ENCODE measurements at regions not wholly inside any gene's neighbourhood (a gene's known extent, or its start where the extent isn't known, plus 50 kb on each side); places are given as distances from the start of the nearest gene placed in this dataset.

DNA sequence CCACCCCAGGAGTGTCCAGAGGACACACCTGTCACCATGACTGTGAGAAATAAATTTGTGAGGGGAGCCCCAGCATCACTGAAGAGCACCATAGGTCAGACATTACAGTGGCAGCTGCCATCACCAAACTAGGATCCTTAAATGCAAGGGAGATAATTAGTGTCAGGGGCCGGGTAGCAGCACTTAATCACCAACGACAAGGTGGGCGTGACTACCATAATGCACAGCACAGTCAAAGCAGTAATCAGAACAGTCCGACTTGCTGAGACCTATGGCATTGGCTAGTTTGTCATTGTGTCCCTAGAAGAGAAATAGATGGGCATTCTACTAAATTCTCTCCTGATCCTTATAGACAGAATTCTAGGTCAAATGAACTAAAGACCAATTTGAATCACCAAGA is 856.7 kb upstream of the GOT2 start:
- in situ Hi-C loops (cut with MboI): no loop called here
- no peak overlapping the region for H3K4me3 ChIP-seq

GRCh38 chr16:59586331-59586730 is 852.2 kb upstream of the GOT2 start:
- Histone ChIP-seq H3K9me3 (replicated peaks; ENCODE audit: control insufficient read depth, insufficient read depth, low read depth, low read length) (no peaks in the 10 kb centered on the region), H2AFZ (ENCODE audit: low read depth, low read length) (no peak overlapping the region), H3K27me3 (ENCODE audit: control insufficient read depth in 2 of 2, insufficient read depth in 2 of 2, low read length in 2 of 2) (no peaks in the 10 kb centered on the region), H3K36me3 (ENCODE audit: control insufficient read depth, insufficient read depth, low read length) (no peaks in the 10 kb centered on the region), H3K9me1 (ENCODE audit: control insufficient read depth, insufficient read depth, low read length) (no peaks in the 10 kb centered on the region), H3K4me3 (no peak overlapping the region), H3K79me2 (ENCODE audit: control insufficient read depth, insufficient read depth, low read length) (no peaks in the 10 kb centered on the region), H3K9ac (ENCODE audit: insufficient read depth in 1 of 2, low read depth in 2 of 2, low read length in 2 of 2) (no peak overlapping the region), H3K4me1 (replicated peaks in 1 of 2; ENCODE audit: control insufficient read depth in 2 of 2, insufficient read depth in 2 of 2, low read length in 2 of 2) (no peaks in the 10 kb centered on the region), H4K20me1 (replicated peaks; ENCODE audit: control insufficient read depth, insufficient read depth, low read length) (no peaks in the 10 kb centered on the region), H3K4me2 (ENCODE audit: insufficient read depth, low read length) (no peak overlapping the region), H3K27ac (ENCODE audit: extremely low read depth, low read depth, low read length) (no peak overlapping the region)
- ATAC-seq (no peak), DNase-seq (ENCODE audit: extremely low read depth in 1 of 4, low spot score in 3 of 4) (no peak), FAIRE-seq (no peak)
- in situ Hi-C loops (cut with MboI) (no loop called here), intact Hi-C loops (cut with micrococcal nuclease) (no loop called here)
- POLR2A ChIA-PET: no interaction called here
- CTCF ChIA-PET (ENCODE audit: low intra/inter-chr PET ratio): no interaction called here
- TF ChIP-seq ESRRA (IDR thresholded peaks at IDR 0.05; ENCODE audit: borderline replicate concordance, low read depth): no peak
- no peak for TF ChIP-seq SMARCA5 (IDR thresholded peaks at IDR 0.05)
- TF ChIP-seq ZSCAN32 (CRISPR knock-in tag; IDR thresholded peaks at IDR 0.05): no peak
- TF ChIP-seq, protein P1, sequence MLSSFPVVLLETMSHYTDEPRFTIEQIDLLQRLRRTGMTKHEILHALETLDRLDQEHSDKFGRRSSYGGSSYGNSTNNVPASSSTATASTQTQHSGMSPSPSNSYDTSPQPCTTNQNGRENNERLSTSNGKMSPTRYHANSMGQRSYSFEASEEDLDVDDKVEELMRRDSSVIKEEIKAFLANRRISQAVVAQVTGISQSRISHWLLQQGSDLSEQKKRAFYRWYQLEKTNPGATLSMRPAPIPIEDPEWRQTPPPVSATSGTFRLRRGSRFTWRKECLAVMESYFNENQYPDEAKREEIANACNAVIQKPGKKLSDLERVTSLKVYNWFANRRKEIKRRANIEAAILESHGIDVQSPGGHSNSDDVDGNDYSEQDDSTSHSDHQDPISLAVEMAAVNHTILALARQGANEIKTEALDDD (IDR thresholded peaks at IDR 0.05): no peak
- TF ChIP-seq, protein P2, sequence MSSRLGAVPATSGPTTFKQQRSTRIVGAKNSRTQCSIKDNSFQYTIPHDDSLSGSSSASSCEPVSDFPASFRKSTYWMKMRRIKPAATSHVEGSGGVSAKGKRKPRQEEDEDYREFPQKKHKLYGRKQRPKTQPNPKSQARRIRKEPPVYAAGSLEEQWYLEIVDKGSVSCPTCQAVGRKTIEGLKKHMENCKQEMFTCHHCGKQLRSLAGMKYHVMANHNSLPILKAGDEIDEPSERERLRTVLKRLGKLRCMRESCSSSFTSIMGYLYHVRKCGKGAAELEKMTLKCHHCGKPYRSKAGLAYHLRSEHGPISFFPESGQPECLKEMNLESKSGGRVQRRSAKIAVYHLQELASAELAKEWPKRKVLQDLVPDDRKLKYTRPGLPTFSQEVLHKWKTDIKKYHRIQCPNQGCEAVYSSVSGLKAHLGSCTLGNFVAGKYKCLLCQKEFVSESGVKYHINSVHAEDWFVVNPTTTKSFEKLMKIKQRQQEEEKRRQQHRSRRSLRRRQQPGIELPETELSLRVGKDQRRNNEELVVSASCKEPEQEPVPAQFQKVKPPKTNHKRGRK (tag; IDR thresholded peaks at IDR 0.05): no peak
- WGBS (ENCODE audit: insufficient coverage, low coverage, missing lambda C conversion rate): 0% methylated on average over 1 of the region's 1 CpG
- no TSS peak for BruUV-seq (replicated peaks)

More for the DNA sequence above, 856.7 kb upstream of the GOT2 start:
- CTCF ChIA-PET (ENCODE audit: low intra/inter-chr PET ratio): no interaction called here
- ATAC-seq (no peak), DNase-seq (ENCODE audit: extremely low read depth in 1 of 4, low spot score in 3 of 4) (no peak), FAIRE-seq (no peak)
- intact Hi-C loops (cut with micrococcal nuclease): no loop called here
- H3K9me1 ChIP-seq (ENCODE audit: control insufficient read depth, insufficient read depth, low read length): no peaks in the 10 kb centered on the region
- no peaks in the 10 kb centered on the region for H3K79me2 ChIP-seq (ENCODE audit: control insufficient read depth, insufficient read depth, low read length)
- BruUV-seq (replicated peaks): no TSS peak
- H3K27ac ChIP-seq (ENCODE audit: extremely low read depth, low read depth, low read length): no peak overlapping the region
- POLR2A ChIA-PET: no interaction called here
- no peaks in the 10 kb centered on the region for H3K4me1 ChIP-seq (replicated peaks in 1 of 2; ENCODE audit: control insufficient read depth in 2 of 2, insufficient read depth in 2 of 2, low read length in 2 of 2)
- no peak overlapping the region for H3K4me2 ChIP-seq (ENCODE audit: insufficient read depth, low read length)
- no peak overlapping the region for H2AFZ ChIP-seq (ENCODE audit: low read depth, low read length)
- 0% methylated on average over 4 of the region's 4 CpGs for WGBS (ENCODE audit: insufficient coverage, low coverage, missing lambda C conversion rate)
- H3K9me3 ChIP-seq (replicated peaks; ENCODE audit: control insufficient read depth, insufficient read depth, low read depth, low read length): no peaks in the 10 kb centered on the region
- no peaks in the 10 kb centered on the region for H3K27me3 ChIP-seq (ENCODE audit: control insufficient read depth in 2 of 2, insufficient read depth in 2 of 2, low read length in 2 of 2)
- H4K20me1 ChIP-seq (replicated peaks; ENCODE audit: control insufficient read depth, insufficient read depth, low read length): no peaks in the 10 kb centered on the region
- H3K36me3 ChIP-seq (ENCODE audit: control insufficient read depth, insufficient read depth, low read length): no peaks in the 10 kb centered on the region
- TF ChIP-seq TBP (optimal IDR thresholded peaks at IDR 0.05; ENCODE audit: low read depth, low read length): no peak
- TF ChIP-seq, protein P3, sequence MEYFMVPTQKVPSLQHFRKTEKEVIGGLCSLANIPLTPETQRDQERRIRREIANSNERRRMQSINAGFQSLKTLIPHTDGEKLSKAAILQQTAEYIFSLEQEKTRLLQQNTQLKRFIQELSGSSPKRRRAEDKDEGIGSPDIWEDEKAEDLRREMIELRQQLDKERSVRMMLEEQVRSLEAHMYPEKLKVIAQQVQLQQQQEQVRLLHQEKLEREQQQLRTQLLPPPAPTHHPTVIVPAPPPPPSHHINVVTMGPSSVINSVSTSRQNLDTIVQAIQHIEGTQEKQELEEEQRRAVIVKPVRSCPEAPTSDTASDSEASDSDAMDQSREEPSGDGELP (CRISPR knock-in tag; IDR thresholded peaks at IDR 0.05; ENCODE audit: borderline replicate concordance): no peak
- TF ChIP-seq ZFP30 (CRISPR knock-in tag; IDR thresholded peaks at IDR 0.05; ENCODE audit: borderline replicate concordance): no peak
- H3K9ac ChIP-seq (ENCODE audit: insufficient read depth in 1 of 2, low read depth in 2 of 2, low read length in 2 of 2): no peak overlapping the region
